ENCODE measurements at regions not wholly inside any gene's neighbourhood (a gene's known extent, or its start where the extent isn't known, plus 50 kb on each side); places are given as distances from the start of the nearest gene placed in this dataset.
A peak's percentile ranks its signal among the peaks of the same experiment; 100 is the strongest.
"Not testable (repeated sequence)": the region's sequence is repeated elsewhere in the genome, so short reads cannot be mapped to it uniquely, and the experiment has no call there.

GRCh38 chrX:45804276-45804675 is 603.6 kb upstream of the DIPK2B start:
- Histone ChIP-seq H3K27me3 (ENCODE audit: insufficient read depth, low read length) (no peaks in the 10 kb centered on the region), H3K9me3 (ENCODE audit: insufficient read depth, low read depth, low read length) (no peaks in the 10 kb centered on the region), H3K4me3 (ENCODE audit: low read length) (no peak overlapping the region), H3K36me3 (ENCODE audit: insufficient read depth, low read depth, low read length) (peaks cover 42% of the 10 kb centered on the region), H3K9ac (ENCODE audit: low read depth, low read length) (no peak overlapping the region), H3K4me1 (ENCODE audit: insufficient read depth, low read length) (peaks cover 29% of the 10 kb centered on the region), H3K27ac (ENCODE audit: low read length) (no peak overlapping the region)

- H3K27me3 ChIP-seq (ENCODE audit: insufficient read depth, low read length) = no peaks in the 10 kb centered on the region
- 0 out of 2 replicates have a peak overlapping the region, but pooled peaks have one; percentile 7 for H3K4me3 ChIP-seq (ENCODE audit: low read length)
- H3K27ac ChIP-seq (ENCODE audit: low read length) = no peak overlapping the region
- H3K36me3 ChIP-seq (ENCODE audit: insufficient read depth, low read depth, low read length) = peaks cover 35% of the 10 kb centered on the region
- H3K9ac ChIP-seq (ENCODE audit: low read depth, low read length) = no peak overlapping the region
- no peaks in the 10 kb centered on the region for H3K9me3 ChIP-seq (ENCODE audit: insufficient read depth, low read depth, low read length)
- peaks cover 22% of the 10 kb centered on the region for H3K4me1 ChIP-seq (ENCODE audit: insufficient read depth, low read length)
Observed at GRCh38 chrX:45803383-45803921, 602.8 kb upstream of the DIPK2B start.

DNA sequence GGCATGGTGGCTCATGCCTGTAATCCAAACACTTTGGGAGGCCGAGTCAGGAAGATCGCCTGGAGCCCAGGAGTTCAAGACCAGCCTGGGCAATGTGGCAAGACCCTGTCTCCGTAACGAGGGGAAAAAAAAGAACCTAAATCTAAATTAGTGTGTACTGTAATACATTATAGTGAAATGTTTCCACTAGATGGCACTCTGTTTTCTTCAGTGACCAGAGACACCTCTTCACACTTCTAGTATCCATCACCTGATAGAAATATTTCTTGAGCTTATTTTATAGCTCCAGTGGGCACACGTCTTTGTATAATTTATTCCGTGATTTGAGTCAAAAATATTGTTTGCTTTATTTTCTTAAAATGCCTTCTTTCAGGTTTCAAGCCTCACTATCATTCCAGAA is 600.9 kb upstream of the DIPK2B start:
- peaks cover 12% of the 10 kb centered on the region for H3K4me1 ChIP-seq (ENCODE audit: insufficient read depth, low read length)
- H3K27ac ChIP-seq (ENCODE audit: low read length) = no peak overlapping the region
- H3K9ac ChIP-seq (ENCODE audit: low read depth, low read length) = no peak overlapping the region
- peaks cover 20% of the 10 kb centered on the region for H3K36me3 ChIP-seq (ENCODE audit: insufficient read depth, low read depth, low read length)
- no peak overlapping the region for H3K4me3 ChIP-seq (ENCODE audit: low read length)
- H3K27me3 ChIP-seq (ENCODE audit: insufficient read depth, low read length) = no peaks in the 10 kb centered on the region
- H3K9me3 ChIP-seq (ENCODE audit: insufficient read depth, low read depth, low read length) = no peaks in the 10 kb centered on the region

DNA sequence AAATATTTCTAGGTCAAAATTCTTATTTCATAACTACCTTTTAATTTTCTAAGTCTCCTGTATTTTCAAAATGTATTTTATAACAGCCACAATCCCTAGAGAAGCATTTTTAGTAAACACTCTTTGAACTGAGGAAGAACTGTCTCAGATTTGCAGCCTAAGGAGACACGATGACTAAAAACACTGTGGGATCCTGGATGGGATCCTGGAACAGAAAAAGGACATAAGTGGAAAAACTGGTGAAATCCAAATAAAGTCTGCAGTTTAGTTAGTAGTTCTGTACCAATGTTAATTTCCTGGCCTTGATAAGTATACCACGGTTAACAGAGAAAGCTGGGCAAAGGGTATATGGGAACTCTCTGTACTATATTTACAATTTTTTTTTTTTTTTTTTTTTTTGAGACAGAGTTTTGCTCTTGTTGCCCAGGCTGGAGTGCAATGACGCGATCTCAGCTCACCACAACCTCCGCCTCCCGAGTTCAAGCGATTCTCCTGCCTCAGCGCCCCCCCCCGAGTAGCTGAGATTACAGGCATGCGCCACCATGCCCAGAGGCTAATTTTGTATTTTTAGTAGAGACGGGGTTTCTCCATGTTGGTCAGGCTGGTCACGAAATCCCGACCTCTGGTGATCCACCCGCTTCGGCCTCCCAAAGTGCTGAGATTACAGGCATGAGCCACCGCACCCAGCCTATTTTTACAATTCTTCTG is 600.2 kb upstream of the DIPK2B start:
- H3K27me3 ChIP-seq (ENCODE audit: insufficient read depth, low read length); H3K27ac ChIP-seq (ENCODE audit: low read length); H3K9me3 ChIP-seq (ENCODE audit: insufficient read depth, low read depth, low read length); H3K4me3 ChIP-seq (ENCODE audit: low read length); H3K9ac ChIP-seq (ENCODE audit: low read depth, low read length): not testable (repeated sequence)
- Histone ChIP-seq H3K36me3 (ENCODE audit: insufficient read depth, low read depth, low read length) (peaks cover 21% of the 10 kb centered on the region), H3K4me1 (ENCODE audit: insufficient read depth, low read length) (peaks cover 10% of the 10 kb centered on the region)

GRCh38 chrX:45799576-45799975 is 598.9 kb upstream of the DIPK2B start:
- Histone ChIP-seq H3K9ac (ENCODE audit: low read depth, low read length) (no peak overlapping the region), H3K36me3 (ENCODE audit: insufficient read depth, low read depth, low read length) (peaks cover 19% of the 10 kb centered on the region), H3K27ac (ENCODE audit: low read length) (no peak overlapping the region), H3K4me3 (ENCODE audit: low read length) (no peak overlapping the region), H3K9me3 (ENCODE audit: insufficient read depth, low read depth, low read length) (no peaks in the 10 kb centered on the region), H3K4me1 (ENCODE audit: insufficient read depth, low read length) (peaks cover 10% of the 10 kb centered on the region), H3K27me3 (ENCODE audit: insufficient read depth, low read length) (no peaks in the 10 kb centered on the region)

GRCh38 chrX:45795546-45795945 is 594.9 kb upstream of the DIPK2B start:
- Histone ChIP-seq H3K27me3 (ENCODE audit: insufficient read depth, low read length) (no peaks in the 10 kb centered on the region), H3K9ac (ENCODE audit: low read depth, low read length) (no peak overlapping the region), H3K27ac (ENCODE audit: low read length) (no peak overlapping the region), H3K36me3 (ENCODE audit: insufficient read depth, low read depth, low read length) (peaks cover 30% of the 10 kb centered on the region), H3K4me1 (ENCODE audit: insufficient read depth, low read length) (peaks cover 11% of the 10 kb centered on the region; the same call in 1 of the 2 replicates), H3K9me3 (ENCODE audit: insufficient read depth, low read depth, low read length) (no peaks in the 10 kb centered on the region), H3K4me3 (ENCODE audit: low read length) (no peak overlapping the region)

DNA sequence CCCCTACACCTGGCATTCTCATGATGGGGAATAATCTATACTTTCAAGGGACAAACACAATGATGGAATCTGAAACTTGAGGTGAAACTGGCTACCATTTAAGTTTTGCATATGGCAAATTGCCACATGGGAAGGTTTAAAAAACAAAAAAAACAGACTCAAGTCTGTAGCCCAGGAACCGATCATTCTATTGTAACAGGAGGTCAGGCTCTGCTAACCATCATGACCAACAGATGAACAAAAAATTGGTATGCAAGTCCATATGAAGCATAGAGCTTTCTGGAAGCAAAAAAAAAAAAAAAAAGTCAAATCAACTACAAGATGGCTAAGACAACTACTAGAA is 594.3 kb upstream of the DIPK2B start:
- no peaks in the 10 kb centered on the region for H3K27me3 ChIP-seq (ENCODE audit: insufficient read depth, low read length)
- no peaks in the 10 kb centered on the region for H3K9me3 ChIP-seq (ENCODE audit: insufficient read depth, low read depth, low read length)
- no peak overlapping the region for H3K27ac ChIP-seq (ENCODE audit: low read length)
- peaks cover 12% of the 10 kb centered on the region; the same call in 1 of the 2 replicates for H3K4me1 ChIP-seq (ENCODE audit: insufficient read depth, low read length)
- H3K9ac ChIP-seq (ENCODE audit: low read depth, low read length) = no peak overlapping the region
- no peak overlapping the region for H3K4me3 ChIP-seq (ENCODE audit: low read length)
- H3K36me3 ChIP-seq (ENCODE audit: insufficient read depth, low read depth, low read length) = peaks cover 30% of the 10 kb centered on the region

- no peak overlapping the region for H3K27ac ChIP-seq (ENCODE audit: low read length)
- no peak overlapping the region for H3K9ac ChIP-seq (ENCODE audit: low read depth, low read length)
- peaks cover 26% of the 10 kb centered on the region for H3K36me3 ChIP-seq (ENCODE audit: insufficient read depth, low read depth, low read length)
Observed at GRCh38 chrX:45794323-45794994, 593.8 kb upstream of the DIPK2B start.

GRCh38 chrX:45788941-45789348 is 588.3 kb upstream of the DIPK2B start:
- Histone ChIP-seq H3K36me3 (ENCODE audit: insufficient read depth, low read depth, low read length) (peaks cover 11% of the 10 kb centered on the region), H3K4me3 (ENCODE audit: low read length) (no peak overlapping the region), H3K27me3 (ENCODE audit: insufficient read depth, low read length) (no peaks in the 10 kb centered on the region), H3K4me1 (ENCODE audit: insufficient read depth, low read length) (peaks cover 20% of the 10 kb centered on the region; the same call in 1 of the 2 replicates), H3K9ac (ENCODE audit: low read depth, low read length) (no peak overlapping the region), H3K27ac (ENCODE audit: low read length) (no peak overlapping the region), H3K9me3 (ENCODE audit: insufficient read depth, low read depth, low read length) (no peaks in the 10 kb centered on the region)

More at GRCh38 chrX:45794323-45794994, 593.8 kb upstream of the DIPK2B start:
- Histone ChIP-seq H3K27me3 (ENCODE audit: insufficient read depth, low read length) (no peaks in the 10 kb centered on the region), H3K4me3 (ENCODE audit: low read length) (no peak overlapping the region), H3K9me3 (ENCODE audit: insufficient read depth, low read depth, low read length) (no peaks in the 10 kb centered on the region), H3K4me1 (ENCODE audit: insufficient read depth, low read length) (peaks cover 7% of the 10 kb centered on the region; the same call in 1 of the 2 replicates)

DNA sequence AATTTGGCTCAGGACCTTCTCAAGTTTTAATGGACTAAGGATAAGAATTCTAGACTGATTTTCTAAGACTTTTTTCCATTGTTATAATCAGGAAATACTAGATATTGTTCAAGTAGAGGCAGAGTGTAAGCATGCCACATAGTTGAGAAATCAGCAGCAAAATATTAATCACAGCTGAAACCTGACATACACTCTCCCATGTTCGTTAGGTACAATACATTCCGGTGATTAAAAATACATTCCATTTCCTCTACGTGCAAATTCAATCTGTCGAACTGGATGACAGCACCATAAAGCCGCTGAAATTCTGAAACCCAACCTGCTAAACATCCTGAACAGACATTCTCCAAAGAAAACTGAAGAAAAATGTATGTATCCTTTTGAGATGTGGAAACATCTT is 587.6 kb upstream of the DIPK2B start:
- no peak overlapping the region for H3K27ac ChIP-seq (ENCODE audit: low read length)
- H3K9me3 ChIP-seq (ENCODE audit: insufficient read depth, low read depth, low read length) = no peaks in the 10 kb centered on the region
- no peak overlapping the region for H3K4me3 ChIP-seq (ENCODE audit: low read length)
- H3K9ac ChIP-seq (ENCODE audit: low read depth, low read length) = no peak overlapping the region
- H3K4me1 ChIP-seq (ENCODE audit: insufficient read depth, low read length) = peaks cover 21% of the 10 kb centered on the region
- no peaks in the 10 kb centered on the region for H3K27me3 ChIP-seq (ENCODE audit: insufficient read depth, low read length)
- peaks cover 6% of the 10 kb centered on the region for H3K36me3 ChIP-seq (ENCODE audit: insufficient read depth, low read depth, low read length)

- peaks cover 28% of the 10 kb centered on the region for H3K4me1 ChIP-seq (ENCODE audit: insufficient read depth, low read length)
- H3K27ac ChIP-seq (ENCODE audit: low read length) = no peak overlapping the region
- peaks cover 4% of the 10 kb centered on the region; the same call in 1 of the 2 replicates for H3K36me3 ChIP-seq (ENCODE audit: insufficient read depth, low read depth, low read length)
- H3K4me3 ChIP-seq (ENCODE audit: low read length) = no peak overlapping the region
- no peaks in the 10 kb centered on the region for H3K9me3 ChIP-seq (ENCODE audit: insufficient read depth, low read depth, low read length)
- no peaks in the 10 kb centered on the region for H3K27me3 ChIP-seq (ENCODE audit: insufficient read depth, low read length)
- no peak overlapping the region for H3K9ac ChIP-seq (ENCODE audit: low read depth, low read length)
Observed at GRCh38 chrX:45784590-45784989, 583.9 kb upstream of the DIPK2B start.

DNA sequence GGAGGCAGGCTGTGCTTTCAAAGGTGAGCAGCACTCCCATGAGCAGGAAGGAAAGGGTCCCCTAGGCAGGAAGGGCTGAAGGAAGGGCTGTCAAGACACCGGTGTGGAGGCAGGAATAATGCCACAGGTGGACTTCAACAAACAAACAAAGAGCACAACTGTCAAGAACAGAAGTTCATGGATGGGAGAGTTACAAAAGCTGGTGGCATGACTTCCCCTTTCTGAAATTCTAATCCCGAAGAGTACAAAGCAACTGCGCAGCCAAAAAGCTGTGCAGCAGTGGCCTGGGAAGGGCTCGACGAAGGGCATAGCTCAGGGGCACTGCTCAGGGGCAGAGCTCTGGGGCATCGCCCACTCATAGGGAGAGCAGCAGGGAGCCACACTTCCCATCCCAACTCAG is 582.3 kb upstream of the DIPK2B start:
- no peaks in the 10 kb centered on the region for H3K9me3 ChIP-seq (ENCODE audit: insufficient read depth, low read depth, low read length)
- H3K9ac ChIP-seq (ENCODE audit: low read depth, low read length) = no peak overlapping the region
- H3K27ac ChIP-seq (ENCODE audit: low read length) = no peak overlapping the region

More for the DNA sequence above, 582.3 kb upstream of the DIPK2B start:
- no peaks in the 10 kb centered on the region for H3K27me3 ChIP-seq (ENCODE audit: insufficient read depth, low read length)
- peaks cover 4% of the 10 kb centered on the region; the same call in 1 of the 2 replicates for H3K36me3 ChIP-seq (ENCODE audit: insufficient read depth, low read depth, low read length)
- peaks cover 20% of the 10 kb centered on the region for H3K4me1 ChIP-seq (ENCODE audit: insufficient read depth, low read length)
- H3K4me3 ChIP-seq (ENCODE audit: low read length) = no peak overlapping the region
